ENCODE measurements at regions not wholly inside any gene's neighbourhood (a gene's known extent, or its start where the extent isn't known, plus 50 kb on each side); places are given as distances from the start of the nearest gene placed in this dataset.

- TF ChIP-seq CTCF (IDR thresholded peaks at IDR 0.05 in 4 of 5, conservative IDR thresholded peaks at IDR 0.05 in 1 of 5) (no peak), POLR2A (IDR thresholded peaks at IDR 0.05) (no peak)
- intact Hi-C loops (cut with DNase I; ENCODE audit: low total_unique reads) (no loop called here), in situ Hi-C loops (cut with MboI; ENCODE audit: low sequenced_read_pairs in 4 of 4) (no loop called here)
Observed at GRCh38 chr11:115887316-115887715, 383.1 kb upstream of the CADM1 start.

GRCh38 chr11:115886422-115886733 is 382.2 kb upstream of the CADM1 start:
- Histone ChIP-seq H3K4me3 (no peak overlapping the region), H3K27ac (no peak overlapping the region), H3K9me3 (no peaks in the 10 kb centered on the region), H3K36me3 (no peaks in the 10 kb centered on the region), H3K27me3 (no peaks in the 10 kb centered on the region), H3K4me1 (no peaks in the 10 kb centered on the region)
- intact Hi-C loops (cut with DNase I; ENCODE audit: low total_unique reads) (no loop called here), in situ Hi-C loops (cut with MboI; ENCODE audit: low sequenced_read_pairs in 4 of 4) (no loop called here)
- ATAC-seq (no peak), DNase-seq (no peak)
- no peak for TF ChIP-seq POLR2A (IDR thresholded peaks at IDR 0.05)
- no peak for TF ChIP-seq CTCF (IDR thresholded peaks at IDR 0.05 in 4 of 5, conservative IDR thresholded peaks at IDR 0.05 in 1 of 5)

More at GRCh38 chr11:115887316-115887715, 383.1 kb upstream of the CADM1 start:
- Histone ChIP-seq H3K4me3 (no peak overlapping the region), H3K36me3 (no peaks in the 10 kb centered on the region), H3K27ac (no peak overlapping the region), H3K4me1 (no peaks in the 10 kb centered on the region), H3K9me3 (no peaks in the 10 kb centered on the region), H3K27me3 (no peaks in the 10 kb centered on the region)
- no peak for ATAC-seq
- DNase-seq = no peak

- ATAC-seq (no peak), DNase-seq (no peak)
- Histone ChIP-seq H3K4me3 (no peak overlapping the region), H3K36me3 (no peaks in the 10 kb centered on the region), H3K27ac (no peak overlapping the region), H3K27me3 (no peaks in the 10 kb centered on the region), H3K4me1 (no peaks in the 10 kb centered on the region), H3K9me3 (no peaks in the 10 kb centered on the region)
- TF ChIP-seq CTCF (IDR thresholded peaks at IDR 0.05 in 4 of 5, conservative IDR thresholded peaks at IDR 0.05 in 1 of 5) (no peak), POLR2A (IDR thresholded peaks at IDR 0.05) (no peak)
- in situ Hi-C loops (cut with MboI; ENCODE audit: low sequenced_read_pairs in 4 of 4) (no loop called here), intact Hi-C loops (cut with DNase I; ENCODE audit: low total_unique reads) (no loop called here)
Observed at GRCh38 chr11:115885535-115886421, 381.6 kb upstream of the CADM1 start.

GRCh38 chr11:115884800-115885534 is 380.8 kb upstream of the CADM1 start:
- H3K4me3 ChIP-seq = no peak overlapping the region
- TF ChIP-seq POLR2A (IDR thresholded peaks at IDR 0.05) (no peak), CTCF (IDR thresholded peaks at IDR 0.05 in 4 of 5, conservative IDR thresholded peaks at IDR 0.05 in 1 of 5) (no peak)
- no peak overlapping the region for H3K27ac ChIP-seq
- no peaks in the 10 kb centered on the region for H3K4me1 ChIP-seq
- no peak for DNase-seq
- intact Hi-C loops (cut with DNase I; ENCODE audit: low total_unique reads) = no loop called here
- in situ Hi-C loops (cut with MboI; ENCODE audit: low sequenced_read_pairs in 4 of 4) = no loop called here
- no peaks in the 10 kb centered on the region for H3K9me3 ChIP-seq
- H3K36me3 ChIP-seq = no peaks in the 10 kb centered on the region
- H3K27me3 ChIP-seq = no peaks in the 10 kb centered on the region
- ATAC-seq = no peak

All from gastrocnemius medialis (tissue), 4 donors.